HG02852 (cell line): ENCODE measurements at regions not wholly inside any gene's neighbourhood (a gene's known extent, or its start where the extent isn't known, plus 50 kb on each side); places are given as distances from the start of the nearest gene placed in this dataset.
"Not testable (repeated sequence)": the region's sequence is repeated elsewhere in the genome, so short reads cannot be mapped to it uniquely, and the experiment has no call there.

Experiments used
- ATAC-seq: cut with Tn5 transposase; IDR thresholded peaks from one replicate; pipeline ENCODE4 v1.9.1; 2021; ENCODE audit warnings: mild to moderate bottlenecking, moderate library complexity; ENCODE audit not compliant: unreplicated experiment

GRCh38 chr10:10727812-10728211 lies 289.9 kb upstream of the CELF2 start:
- ATAC-seq: no peak

- ATAC-seq: no peak
These were observed 287.1 kb upstream of the CELF2 start for GRCh38 chr10:10730471-10731043.

- ATAC-seq: no peak
These were observed 286.3 kb upstream of the CELF2 start for GRCh38 chr10:10731366-10731765.

- no peak for ATAC-seq
These were observed 283.2 kb upstream of the CELF2 start for GRCh38 chr10:10734356-10735064.

GRCh38 chr10:10745291-10745690 lies 272.4 kb upstream of the CELF2 start:
- ATAC-seq: no peak

- ATAC-seq: no peak
These were observed 262.2 kb upstream of the CELF2 start for GRCh38 chr10:10755490-10755889.

GRCh38 chr10:10758306-10758705 lies 259.4 kb upstream of the CELF2 start:
- ATAC-seq: no peak

GRCh38 chr10:10759806-10760205 lies 257.9 kb upstream of the CELF2 start:
- not testable (repeated sequence) for ATAC-seq

- ATAC-seq: no peak
These were observed 252.7 kb upstream of the CELF2 start for GRCh38 chr10:10765017-10765416.

- ATAC-seq: no peak
These were observed 245.3 kb upstream of the CELF2 start for GRCh38 chr10:10772411-10772810.

GRCh38 chr10:10772874-10773508 lies 244.7 kb upstream of the CELF2 start:
- no peak for ATAC-seq

GRCh38 chr10:10774416-10774815 lies 243.3 kb upstream of the CELF2 start:
- no peak for ATAC-seq

GRCh38 chr10:10776363-10776762 lies 241.3 kb upstream of the CELF2 start:
- ATAC-seq: no peak

- no peak for ATAC-seq
These were observed 240.4 kb upstream of the CELF2 start for GRCh38 chr10:10777279-10777678.

- no peak for ATAC-seq
These were observed 239.9 kb upstream of the CELF2 start for GRCh38 chr10:10777723-10778122.

GRCh38 chr10:10778959-10779358 lies 238.7 kb upstream of the CELF2 start:
- no peak for ATAC-seq

GRCh38 chr10:10779511-10779910 lies 238.2 kb upstream of the CELF2 start:
- ATAC-seq: no peak

GRCh38 chr10:10780746-10781145 lies 236.9 kb upstream of the CELF2 start:
- no peak for ATAC-seq

GRCh38 chr10:10782603-10783002 lies 235.1 kb upstream of the CELF2 start:
- no peak for ATAC-seq

- ATAC-seq: no peak
These were observed 232.0 kb upstream of the CELF2 start for GRCh38 chr10:10785627-10786026.

- no peak for ATAC-seq
These were observed 231.3 kb upstream of the CELF2 start for GRCh38 chr10:10786109-10787090.
